Gastrocnemius medialis (tissue), 4 donors: ENCODE measurements at regions not wholly inside any gene's neighbourhood (a gene's known extent, or its start where the extent isn't known, plus 50 kb on each side); places are given as distances from the start of the nearest gene placed in this dataset.

Experiments used
- CTCF ChIP-seq, 5 experiments: fragments of 450-650 bp in 3 of 5; fragments of 200-600 bp in 2 of 5; sonication (generic) in 2 of 5; IDR thresholded peaks in 4 of 5; conservative IDR thresholded peaks in 1 of 5; 1 replicate in 4 of 5; 2 replicates in 1 of 5; pipeline ENCODE4 v1.5.1; 2016 to 2019; ENCODE audit warnings: antibody characterized with exemption in 5 of 5, mild to moderate bottlenecking in 3 of 5, moderate library complexity in 3 of 5
- POLR2A ChIP-seq, 2 donors: fragments of 450-650 bp; IDR thresholded peaks; one replicate each; pipeline ENCODE4 v1.6.1; 2017; ENCODE audit warnings: antibody characterized with exemption in 2 of 2, mild to moderate bottlenecking in 2 of 2, moderate library complexity in 2 of 2

GRCh38 chr10:105837951-105838350 is 1196.9 kb downstream of the SORCS3 start:
- TF ChIP-seq CTCF (IDR thresholded peaks at IDR 0.05 in 4 of 5, conservative IDR thresholded peaks at IDR 0.05 in 1 of 5) (no peak), POLR2A (IDR thresholded peaks at IDR 0.05) (no peak)
